ENCODE measurements at regions not wholly inside any gene's neighbourhood (a gene's known extent, or its start where the extent isn't known, plus 50 kb on each side); places are given as distances from the start of the nearest gene placed in this dataset.

GRCh38 chr14:106879241-106879640 lies 1352.9 kb downstream of the TMEM121 start:
- TF ChIP-seq CTCF (IDR thresholded peaks at IDR 0.05) (peak; percentile 19 to 41 (median 39)), POLR2AphosphoS5 (IDR thresholded peaks at IDR 0.05) (no peak), POLR2A (IDR thresholded peaks at IDR 0.05) (no peak), EP300 (IDR thresholded peaks at IDR 0.05; ENCODE audit: low read depth) (no peak)
